GM21423 (cell line): ENCODE measurements at regions not wholly inside any gene's neighbourhood (a gene's known extent, or its start where the extent isn't known, plus 50 kb on each side); places are given as distances from the start of the nearest gene placed in this dataset.
"Not testable (repeated sequence)": the region's sequence is repeated elsewhere in the genome, so short reads cannot be mapped to it uniquely, and the experiment has no call there.

Source experiments
- ATAC-seq: cut with Tn5 transposase; IDR thresholded peaks from one replicate; pipeline ENCODE4 v1.9.1; 2021; ENCODE audit warnings: mild to moderate bottlenecking, moderate library complexity; ENCODE audit not compliant: unreplicated experiment

DNA sequence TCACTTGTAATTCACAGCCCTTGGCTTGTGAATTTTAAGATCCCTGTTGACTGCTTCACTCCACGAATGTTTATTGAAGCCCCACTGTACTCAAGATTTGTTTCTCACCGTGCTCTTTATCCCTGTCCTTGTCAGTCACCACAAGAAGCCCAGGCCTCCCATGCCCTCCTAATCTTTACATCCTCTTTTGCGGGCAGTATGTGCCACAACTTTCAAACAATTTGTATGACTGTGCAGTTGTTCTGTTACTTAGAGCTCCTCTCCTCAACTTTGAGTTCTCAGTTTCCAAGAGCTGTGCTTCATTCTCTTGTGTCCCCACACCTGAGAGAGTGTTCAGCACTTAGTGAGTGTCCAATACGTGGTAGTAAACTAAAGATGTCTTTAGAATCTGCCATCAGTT, 467.7 kb downstream of the NKX6-1 start:
- ATAC-seq = no peak

DNA sequence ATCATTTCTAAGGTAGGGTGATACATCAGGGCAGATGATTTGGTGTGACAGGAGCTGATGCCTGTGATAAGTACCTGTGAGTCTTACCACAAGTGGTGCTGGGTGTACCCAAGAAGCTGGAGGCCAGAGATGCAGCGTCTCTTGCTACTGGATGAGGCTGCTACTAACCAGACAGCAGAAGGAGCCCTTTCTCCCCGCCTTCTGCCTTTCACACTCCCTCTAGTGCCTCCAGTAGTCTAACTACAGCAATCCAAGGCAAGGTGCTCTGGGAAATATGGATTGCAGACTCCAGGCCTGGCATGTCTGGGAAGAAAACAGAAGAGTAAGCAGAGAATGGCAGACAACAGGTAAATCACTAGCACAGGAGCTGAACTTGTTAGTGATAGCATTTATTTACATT, 470.8 kb downstream of the NKX6-1 start:
- ATAC-seq = no peak

DNA sequence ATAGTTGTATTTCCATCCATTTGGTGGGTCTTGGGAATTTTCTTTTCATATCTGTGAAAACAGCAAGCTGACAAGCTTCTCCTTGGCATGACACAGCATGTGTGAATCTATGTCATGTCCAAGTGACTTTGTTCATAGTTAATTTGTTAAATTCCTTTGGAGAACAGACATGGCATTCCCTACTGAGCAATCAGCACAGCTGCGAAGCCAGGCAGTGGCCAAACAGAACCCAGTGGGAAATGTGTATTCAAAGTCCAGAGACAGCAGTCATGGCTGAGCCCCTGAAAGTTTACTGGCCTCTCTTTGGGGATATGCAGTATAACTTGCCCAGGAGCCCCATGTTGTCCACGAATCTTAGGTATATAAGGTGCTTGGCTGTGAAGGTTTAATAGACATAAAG, 474.7 kb downstream of the NKX6-1 start:
- ATAC-seq = no peak

DNA sequence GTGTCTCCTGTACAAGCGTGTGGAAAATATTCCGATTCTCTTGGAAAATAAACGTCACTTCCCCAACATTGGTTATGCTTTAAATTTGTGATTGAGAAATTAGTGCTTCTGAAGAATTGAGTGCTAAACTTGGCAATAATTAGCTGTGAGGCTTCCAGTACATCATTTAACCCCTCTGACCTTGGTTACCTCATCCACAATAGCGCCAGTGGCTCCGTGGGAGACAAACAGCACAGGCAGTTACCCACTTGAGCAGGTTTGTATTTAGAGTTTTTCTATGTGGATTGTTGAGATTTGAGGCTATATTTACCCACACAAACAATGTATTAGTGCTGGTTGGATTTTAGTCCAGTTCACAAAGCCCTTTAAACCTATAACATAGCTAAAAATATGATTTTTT, 476.5 kb downstream of the NKX6-1 start:
- no peak for ATAC-seq

DNA sequence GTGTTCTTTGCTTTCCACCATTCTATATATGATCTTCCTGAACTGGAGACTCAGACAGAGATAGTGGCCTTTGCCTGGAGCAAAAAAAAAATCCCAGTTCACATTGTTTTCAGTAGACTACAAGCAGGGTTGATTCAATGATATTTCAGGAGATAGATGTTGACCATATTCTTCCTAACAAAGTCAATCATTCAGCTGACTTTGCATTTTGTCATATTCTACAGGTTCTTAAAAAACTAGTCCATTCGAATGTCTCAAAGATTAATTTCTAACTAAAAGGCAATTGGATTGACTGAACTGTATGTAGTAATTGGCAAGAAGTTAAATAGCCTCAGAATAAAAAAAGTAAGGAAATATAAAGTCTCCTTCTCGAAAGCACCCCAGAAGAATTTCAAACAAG, 479.5 kb downstream of the NKX6-1 start:
- ATAC-seq = no peak

DNA sequence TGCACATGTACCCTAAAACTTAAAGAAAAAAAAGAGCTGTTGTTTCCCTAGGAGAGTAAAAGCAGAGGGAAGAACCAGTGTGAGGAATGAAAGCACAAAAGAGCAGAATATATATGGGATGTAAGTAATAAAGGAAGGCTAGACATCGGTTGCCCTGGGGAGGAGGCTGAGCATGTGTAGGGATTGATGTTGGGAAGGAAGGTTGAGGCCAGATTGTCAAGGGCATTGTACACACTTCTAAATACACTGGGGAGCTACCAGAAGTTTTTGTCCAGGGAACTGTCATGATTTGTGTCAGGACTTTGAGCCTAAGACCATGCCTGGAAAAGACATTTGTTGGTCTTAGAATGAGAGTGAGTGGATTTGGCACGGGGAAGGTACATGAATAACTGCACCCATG, 467.1 kb downstream of the GPAT3 start:
- ATAC-seq = no peak

DNA sequence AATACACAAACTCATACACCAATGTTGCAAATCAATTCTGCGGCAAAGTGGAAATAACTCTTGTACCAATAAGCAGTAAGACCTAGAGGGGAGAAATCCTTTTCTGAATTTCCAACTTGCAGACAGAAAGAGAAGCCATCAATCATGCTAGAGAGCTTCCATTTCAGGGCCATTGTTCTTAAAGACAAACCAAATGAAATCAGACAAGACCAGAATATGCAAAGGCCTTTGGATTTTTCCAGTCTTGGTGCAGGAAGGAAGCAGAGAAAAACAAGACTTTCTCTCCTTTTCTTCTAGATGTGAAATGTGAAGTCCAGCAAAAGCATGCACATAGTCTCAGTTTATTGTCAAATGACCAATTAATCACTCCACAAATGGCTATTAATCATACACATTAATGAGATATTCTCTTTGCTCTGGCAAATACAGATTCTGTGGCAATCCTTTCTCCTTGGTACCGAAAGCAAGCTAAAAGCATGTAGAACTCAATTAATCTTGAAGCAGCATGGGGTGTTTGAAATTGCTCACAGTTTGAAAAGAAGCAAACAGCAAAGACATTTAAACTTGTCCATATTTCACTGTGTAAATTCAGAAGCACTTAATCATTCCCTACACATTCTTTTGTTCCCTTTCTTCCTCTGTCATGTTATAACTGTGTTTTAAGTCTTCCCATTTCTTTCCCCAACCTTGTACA, 466.1 kb downstream of the GPAT3 start:
- no peak for ATAC-seq

DNA sequence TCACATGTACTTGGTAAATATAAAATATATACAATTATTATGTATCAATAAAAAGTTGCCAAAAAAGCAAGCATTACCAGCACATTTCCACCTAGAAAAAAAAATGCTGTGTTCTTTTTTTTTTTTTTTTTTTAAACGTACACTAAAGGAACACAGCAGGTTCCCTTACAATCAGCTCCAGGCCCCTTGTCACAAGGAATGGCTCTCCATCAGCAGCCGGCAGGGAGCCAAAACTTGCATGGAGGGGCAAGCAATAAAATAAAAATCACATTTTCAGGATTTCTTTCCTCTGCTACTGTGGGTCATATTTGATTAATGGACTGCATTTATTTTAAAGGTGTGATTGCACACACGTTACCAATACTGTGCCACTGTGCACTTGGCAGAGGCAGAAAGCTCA, 460.3 kb downstream of the GPAT3 start:
- no peak for ATAC-seq

DNA sequence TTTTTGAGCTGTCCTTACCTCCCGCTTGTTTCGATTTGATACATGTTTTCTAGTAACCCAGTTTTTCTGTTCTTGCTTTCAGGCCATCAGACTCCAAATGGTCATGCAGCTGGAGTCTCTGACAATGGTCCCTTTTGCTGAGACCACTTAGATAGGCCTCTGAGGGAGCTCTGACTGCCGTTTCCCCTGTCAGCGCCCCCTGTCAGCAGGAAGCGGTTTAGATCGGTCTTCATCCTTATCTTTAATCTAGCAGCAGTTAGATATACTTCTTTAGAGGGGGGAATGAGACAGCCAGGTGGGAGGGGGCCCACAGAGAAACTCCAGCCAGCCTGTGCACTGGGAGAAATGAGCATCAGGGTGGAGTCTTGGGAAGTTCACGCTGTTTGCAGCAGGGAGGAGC, 457.9 kb downstream of the GPAT3 start:
- ATAC-seq = no peak

DNA sequence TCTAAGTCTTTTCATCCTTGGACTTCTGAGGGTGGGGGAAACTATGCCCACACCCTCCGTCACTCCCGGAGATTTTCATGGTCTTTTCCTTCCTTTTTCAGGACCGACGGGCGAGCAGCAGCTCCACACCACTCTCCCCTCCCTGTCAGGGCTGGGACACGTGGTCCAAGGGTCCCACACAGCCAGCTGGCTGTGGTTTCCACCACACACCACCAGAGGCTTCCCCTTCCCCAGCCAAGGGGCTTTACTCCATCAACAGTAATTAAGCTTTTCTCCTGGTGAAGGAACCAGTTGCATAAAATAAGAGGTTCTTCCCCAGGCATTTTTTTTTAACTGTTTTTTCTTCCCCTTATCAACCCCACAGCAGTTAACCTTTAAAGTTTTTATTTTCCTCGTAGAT, 453.9 kb downstream of the GPAT3 start:
- ATAC-seq = no peak

DNA sequence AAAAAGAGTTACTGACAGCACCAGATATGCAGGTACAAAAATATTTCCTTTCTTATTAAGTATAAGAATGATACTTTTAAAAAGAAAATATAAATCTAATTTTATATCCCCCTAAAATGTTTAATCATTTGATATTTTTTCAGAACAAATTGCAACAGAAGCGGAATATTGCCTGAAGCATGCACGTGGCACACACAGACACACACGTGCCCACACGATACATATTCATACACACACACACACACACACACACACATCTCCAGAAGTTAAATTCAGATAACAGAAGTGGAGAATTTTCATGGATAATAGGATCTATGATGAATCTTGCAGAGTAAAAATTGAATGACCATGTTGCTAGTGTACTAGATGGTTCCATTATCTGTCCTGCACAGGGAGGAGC, 445.2 kb downstream of the GPAT3 start:
- no peak for ATAC-seq

DNA sequence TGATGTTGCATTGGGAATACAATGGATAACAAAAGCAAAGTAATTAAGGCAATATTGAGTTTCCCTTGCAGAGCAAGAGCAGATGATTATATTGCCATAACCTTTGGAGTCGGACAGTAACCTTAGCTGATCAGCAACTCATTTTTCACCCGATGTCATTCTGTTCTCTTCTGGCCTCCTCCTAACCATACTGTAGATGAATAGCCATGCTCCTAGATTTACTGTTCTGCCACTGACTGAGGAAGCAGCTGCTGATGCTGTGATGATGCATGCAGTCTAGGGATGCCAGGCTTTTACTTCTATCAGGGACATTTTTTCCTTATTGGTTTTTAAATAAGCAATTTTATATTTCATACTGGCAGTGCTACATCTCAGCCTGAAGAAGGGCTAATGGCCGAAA, 443.9 kb downstream of the GPAT3 start:
- no peak for ATAC-seq

DNA sequence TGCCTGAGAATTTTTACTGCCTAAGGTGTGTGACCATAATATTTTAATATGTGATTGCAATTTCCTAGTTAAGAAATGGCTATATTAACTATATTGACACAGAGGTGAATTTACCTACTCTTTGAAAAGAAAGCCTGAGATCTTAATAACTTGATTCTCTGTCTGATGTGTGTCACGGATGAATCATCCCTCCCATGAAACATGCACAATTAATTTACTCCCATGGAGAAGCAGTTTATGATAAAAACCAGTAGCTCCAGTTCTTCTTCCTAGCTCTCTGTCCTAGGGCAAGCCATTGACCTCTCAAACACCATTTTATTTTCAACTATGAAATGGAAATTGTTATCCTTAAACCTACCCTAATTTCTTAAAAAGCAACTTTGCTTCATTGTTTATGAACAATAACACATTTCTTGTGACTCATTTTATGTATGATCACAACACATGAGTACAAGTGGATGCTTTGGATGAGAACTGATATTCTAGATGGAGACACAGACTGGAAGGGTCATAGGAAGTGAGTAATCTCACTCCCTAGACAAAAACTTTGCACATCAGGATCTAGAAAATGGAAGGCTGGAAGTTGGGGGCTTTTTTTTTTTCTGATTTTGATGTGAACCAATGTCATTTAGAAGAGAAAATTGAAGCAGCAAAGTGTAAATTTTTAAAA, 438.3 kb downstream of the GPAT3 start:
- ATAC-seq = no peak

DNA sequence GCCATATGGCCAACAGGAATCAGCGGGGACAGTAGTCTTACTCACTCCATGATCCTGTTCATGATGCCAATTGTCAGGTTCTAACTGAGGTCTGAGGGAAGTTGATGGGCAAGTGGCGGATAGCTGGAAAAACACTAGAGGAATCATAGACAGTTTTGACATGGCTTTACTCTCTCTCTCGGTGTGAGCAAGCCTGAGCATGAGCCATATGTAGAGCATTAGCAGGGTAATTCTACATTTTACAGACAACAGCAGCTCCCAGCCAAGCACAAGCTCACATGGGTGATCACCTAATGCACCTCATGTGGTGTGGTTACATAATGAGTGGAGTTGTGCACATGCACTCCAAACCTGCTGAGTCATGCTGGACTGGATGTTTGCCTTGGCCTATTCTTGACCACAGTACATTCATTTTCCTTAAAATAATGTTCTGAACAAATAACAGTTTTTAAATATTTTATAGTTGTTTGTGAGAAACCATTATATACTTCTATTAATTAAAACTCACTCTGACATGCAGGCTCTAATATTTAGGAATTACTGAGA, 429.2 kb downstream of the GPAT3 start:
- ATAC-seq = no peak

DNA sequence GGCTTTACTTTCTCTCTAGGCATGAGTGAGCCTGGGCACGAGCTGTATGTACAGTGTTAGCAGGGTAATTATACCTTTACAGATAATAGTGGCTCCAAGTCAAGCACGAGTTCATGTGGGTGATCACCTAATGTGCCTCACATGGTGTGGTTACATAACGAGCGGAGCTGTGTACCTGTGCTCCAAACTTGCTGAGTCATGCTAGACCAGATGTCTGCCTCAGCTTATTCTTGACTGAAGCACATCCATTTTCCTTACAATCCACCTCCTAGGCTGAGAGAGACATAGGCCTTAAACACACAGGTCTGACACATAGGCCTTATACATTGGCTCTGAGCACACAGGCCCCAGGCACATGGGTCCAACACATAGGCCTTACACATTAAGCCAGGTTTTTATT, 426.6 kb downstream of the GPAT3 start:
- ATAC-seq = no peak

DNA sequence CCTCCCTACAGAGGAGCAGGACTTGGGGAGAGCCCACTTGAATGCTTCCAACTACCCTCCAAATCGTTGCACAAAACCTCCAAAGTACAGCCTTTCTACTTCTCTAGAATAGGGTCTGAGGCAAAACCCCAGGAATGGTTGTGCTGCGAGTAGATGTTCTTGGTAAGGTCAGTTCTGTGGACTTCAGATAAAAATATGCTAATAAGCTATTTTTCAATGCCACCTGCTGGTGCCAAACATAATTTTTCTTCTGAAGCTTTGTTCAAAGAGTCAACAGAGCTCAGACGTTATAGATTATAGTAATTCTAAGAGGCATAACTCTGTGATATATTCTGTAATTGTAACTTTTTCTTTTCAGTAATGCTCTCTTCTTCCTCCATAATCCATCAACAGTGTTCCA, 425.7 kb downstream of the GPAT3 start:
- ATAC-seq = no peak

DNA sequence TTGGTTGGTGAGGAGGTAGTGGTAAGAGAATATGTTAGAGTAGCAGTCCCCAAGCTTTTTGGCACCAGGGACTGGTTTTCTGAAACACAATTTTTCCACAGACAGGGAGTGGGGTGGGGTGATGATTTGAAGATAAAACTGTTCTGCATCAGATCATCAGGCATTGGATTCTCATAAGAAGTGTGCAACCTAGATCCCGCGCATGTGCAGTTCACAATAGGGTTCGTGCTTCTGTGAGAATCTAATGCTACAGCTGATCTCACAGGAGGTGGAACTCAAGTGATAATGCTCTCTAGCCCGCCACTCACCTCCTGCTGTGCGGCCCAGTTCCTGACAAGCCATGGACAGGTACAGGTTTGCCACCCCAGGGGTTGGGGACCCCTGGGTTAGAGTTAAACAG, 423.3 kb downstream of the GPAT3 start:
- ATAC-seq = no peak

DNA sequence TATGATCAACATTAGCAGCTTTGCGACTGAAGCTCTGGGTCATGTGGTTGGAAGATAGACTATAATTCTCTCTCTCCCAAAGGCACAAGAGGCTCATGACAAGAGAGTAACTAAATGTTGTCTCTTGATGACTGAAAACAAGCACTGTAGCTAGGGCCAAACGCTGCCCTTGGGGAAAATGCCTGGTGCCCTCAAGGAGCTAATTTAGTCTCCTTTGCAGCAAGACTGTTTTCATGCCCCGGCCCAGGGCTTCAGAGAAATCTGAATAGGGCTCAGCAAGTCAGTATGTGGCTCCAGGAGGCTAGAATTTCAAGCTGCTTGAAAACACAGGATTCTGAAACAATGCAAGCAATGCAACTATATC, 411.9 kb downstream of the GPAT3 start:
- no peak for ATAC-seq

DNA sequence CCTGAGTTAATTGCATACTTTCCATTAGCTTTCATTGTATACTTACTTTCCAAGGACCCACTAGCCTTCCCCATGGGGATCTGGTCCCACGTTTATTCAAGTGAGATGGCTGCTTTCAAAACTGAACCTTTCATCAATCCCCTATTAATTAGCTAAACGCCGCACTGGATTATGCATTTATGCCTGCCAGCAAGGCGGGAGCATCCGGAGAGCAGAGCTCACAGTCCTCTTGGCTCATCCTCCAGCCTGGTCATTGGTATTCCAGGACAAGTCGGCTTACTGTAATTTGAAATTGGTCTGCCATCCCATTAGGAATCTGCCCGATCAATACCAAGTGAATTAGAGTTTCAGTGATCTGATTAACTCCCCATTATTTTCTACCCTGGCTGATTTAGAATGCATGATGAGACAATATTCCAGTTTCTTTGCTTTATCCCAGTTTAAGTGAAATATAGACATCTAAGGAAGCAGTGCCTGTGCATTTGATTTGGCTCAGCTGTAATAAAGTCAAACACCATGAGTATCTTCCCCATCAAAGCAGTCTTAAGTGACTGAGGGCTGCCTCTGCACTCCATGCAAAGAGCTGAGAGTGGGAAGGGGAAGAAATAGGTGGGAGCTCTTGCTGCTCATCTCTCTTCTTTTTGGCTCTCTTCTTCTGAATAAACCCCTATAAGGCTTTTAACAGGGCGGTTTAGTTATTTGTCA, 411.4 kb downstream of the GPAT3 start:
- no peak for ATAC-seq

DNA sequence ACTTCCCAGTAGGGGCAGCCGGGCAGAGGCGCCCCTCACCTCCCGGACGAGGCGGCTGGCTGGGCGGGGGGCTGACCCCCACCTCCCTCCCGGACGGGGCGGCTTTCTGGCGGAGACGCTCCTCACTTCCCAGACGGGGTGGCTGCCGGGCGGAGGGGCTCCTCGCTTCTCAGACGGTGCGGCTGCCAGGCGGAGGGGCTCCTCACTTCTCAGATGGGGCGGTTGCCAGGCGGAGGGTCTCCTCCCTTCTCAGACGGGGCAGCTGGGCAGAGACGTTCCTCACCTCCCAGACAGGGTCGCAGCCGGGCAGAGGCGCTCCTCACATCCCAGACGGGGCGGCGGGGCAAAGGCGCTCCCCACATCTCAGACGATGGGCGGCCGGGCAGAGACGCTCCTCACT, 407.8 kb downstream of the GPAT3 start:
- not testable (repeated sequence) for ATAC-seq

DNA sequence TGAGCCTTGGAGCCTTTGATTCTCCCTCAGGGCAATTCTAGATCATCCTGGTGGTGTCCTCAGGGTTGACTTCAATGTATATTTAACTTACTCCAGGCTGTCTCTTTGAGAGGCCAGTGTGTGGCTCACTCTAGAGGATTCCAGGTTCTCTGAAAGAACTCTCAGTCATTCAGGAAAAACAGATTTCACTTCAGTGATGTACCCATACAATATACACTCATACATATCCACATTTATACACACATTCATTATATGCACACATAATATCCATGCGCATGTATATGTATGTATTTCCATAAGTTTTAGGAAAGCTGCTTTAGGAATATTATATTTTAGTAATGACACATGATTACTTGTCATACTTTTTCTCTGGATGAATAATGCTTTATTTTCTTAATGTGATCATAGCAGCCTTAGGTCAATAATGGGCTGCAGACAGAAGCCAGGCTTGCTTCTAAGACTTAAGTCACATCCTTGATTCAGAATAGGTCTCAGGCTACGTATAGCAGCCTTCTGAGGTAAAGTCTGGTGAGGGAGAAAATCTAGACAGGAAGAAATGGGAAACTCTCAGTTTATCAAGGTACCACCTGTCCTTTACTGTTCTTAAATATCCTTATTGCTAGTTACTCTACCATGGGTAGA, 397.0 kb downstream of the GPAT3 start:
- no peak for ATAC-seq
